ENCODE measurements at regions not wholly inside any gene's neighbourhood (a gene's known extent, or its start where the extent isn't known, plus 50 kb on each side); places are given as distances from the start of the nearest gene placed in this dataset.

GRCh38 chr5:33184367-33184766 is 256.4 kb upstream of the TARS1 start (continued):
- no peak for TF ChIP-seq ZNF518B (CRISPR knock-in tag; IDR thresholded peaks at IDR 0.05)
- no peak for TF ChIP-seq TEAD1 (CRISPR knock-in tag; IDR thresholded peaks at IDR 0.05)
- TF ChIP-seq TAL1 (IDR thresholded peaks at IDR 0.05): peak; percentile 22; the same call in 1 of the 2 replicates
- no peak for TF ChIP-seq ZNF717 (CRISPR knock-in tag; IDR thresholded peaks at IDR 0.05)
- no peak for TF ChIP-seq POLR2A (conservative IDR thresholded peaks at IDR 0.05)
- TF ChIP-seq ZNF79 (CRISPR knock-in tag; IDR thresholded peaks at IDR 0.05; ENCODE audit: low read depth): no peak
- no peak for TF ChIP-seq NCOA1 (IDR thresholded peaks at IDR 0.05; ENCODE audit: low read depth)
- no peak for TF ChIP-seq SP2 (IDR thresholded peaks at IDR 0.05; ENCODE audit: extremely low read depth, low read depth, low read length, poor library complexity, severe bottlenecking)
- TF ChIP-seq CBFA2T3 (IDR thresholded peaks at IDR 0.05): peak; percentile 70
- TF ChIP-seq, protein P1, sequence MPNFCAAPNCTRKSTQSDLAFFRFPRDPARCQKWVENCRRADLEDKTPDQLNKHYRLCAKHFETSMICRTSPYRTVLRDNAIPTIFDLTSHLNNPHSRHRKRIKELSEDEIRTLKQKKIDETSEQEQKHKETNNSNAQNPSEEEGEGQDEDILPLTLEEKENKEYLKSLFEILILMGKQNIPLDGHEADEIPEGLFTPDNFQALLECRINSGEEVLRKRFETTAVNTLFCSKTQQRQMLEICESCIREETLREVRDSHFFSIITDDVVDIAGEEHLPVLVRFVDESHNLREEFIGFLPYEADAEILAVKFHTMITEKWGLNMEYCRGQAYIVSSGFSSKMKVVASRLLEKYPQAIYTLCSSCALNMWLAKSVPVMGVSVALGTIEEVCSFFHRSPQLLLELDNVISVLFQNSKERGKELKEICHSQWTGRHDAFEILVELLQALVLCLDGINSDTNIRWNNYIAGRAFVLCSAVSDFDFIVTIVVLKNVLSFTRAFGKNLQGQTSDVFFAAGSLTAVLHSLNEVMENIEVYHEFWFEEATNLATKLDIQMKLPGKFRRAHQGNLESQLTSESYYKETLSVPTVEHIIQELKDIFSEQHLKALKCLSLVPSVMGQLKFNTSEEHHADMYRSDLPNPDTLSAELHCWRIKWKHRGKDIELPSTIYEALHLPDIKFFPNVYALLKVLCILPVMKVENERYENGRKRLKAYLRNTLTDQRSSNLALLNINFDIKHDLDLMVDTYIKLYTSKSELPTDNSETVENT (CRISPR knock-in tag; IDR thresholded peaks at IDR 0.05): no peak
- no peak for TF ChIP-seq ATF4 (CRISPR knock-in tag; IDR thresholded peaks at IDR 0.05)
- TF ChIP-seq, protein P2, sequence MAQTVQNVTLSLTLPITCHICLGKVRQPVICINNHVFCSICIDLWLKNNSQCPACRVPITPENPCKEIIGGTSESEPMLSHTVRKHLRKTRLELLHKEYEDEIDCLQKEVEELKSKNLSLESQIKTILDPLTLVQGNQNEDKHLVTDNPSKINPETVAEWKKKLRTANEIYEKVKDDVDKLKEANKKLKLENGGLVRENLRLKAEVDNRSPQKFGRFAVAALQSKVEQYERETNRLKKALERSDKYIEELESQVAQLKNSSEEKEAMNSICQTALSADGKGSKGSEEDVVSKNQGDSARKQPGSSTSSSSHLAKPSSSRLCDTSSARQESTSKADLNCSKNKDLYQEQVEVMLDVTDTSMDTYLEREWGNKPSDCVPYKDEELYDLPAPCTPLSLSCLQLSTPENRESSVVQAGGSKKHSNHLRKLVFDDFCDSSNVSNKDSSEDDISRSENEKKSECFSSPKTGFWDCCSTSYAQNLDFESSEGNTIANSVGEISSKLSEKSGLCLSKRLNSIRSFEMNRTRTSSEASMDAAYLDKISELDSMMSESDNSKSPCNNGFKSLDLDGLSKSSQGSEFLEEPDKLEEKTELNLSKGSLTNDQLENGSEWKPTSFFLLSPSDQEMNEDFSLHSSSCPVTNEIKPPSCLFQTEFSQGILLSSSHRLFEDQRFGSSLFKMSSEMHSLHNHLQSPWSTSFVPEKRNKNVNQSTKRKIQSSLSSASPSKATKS (CRISPR knock-in tag; IDR thresholded peaks at IDR 0.05): no peak
- TF ChIP-seq HCFC1 (IDR thresholded peaks at IDR 0.05; ENCODE audit: low read depth, low read length): no peak
- TF ChIP-seq MAX (CRISPR knock-in tag; IDR thresholded peaks at IDR 0.05): no peak
- no peak for TF ChIP-seq CREB1 (IDR thresholded peaks at IDR 0.05)
- TF ChIP-seq CREB1 (CRISPR knock-in tag; IDR thresholded peaks at IDR 0.05): no peak
- TF ChIP-seq, protein P3, sequence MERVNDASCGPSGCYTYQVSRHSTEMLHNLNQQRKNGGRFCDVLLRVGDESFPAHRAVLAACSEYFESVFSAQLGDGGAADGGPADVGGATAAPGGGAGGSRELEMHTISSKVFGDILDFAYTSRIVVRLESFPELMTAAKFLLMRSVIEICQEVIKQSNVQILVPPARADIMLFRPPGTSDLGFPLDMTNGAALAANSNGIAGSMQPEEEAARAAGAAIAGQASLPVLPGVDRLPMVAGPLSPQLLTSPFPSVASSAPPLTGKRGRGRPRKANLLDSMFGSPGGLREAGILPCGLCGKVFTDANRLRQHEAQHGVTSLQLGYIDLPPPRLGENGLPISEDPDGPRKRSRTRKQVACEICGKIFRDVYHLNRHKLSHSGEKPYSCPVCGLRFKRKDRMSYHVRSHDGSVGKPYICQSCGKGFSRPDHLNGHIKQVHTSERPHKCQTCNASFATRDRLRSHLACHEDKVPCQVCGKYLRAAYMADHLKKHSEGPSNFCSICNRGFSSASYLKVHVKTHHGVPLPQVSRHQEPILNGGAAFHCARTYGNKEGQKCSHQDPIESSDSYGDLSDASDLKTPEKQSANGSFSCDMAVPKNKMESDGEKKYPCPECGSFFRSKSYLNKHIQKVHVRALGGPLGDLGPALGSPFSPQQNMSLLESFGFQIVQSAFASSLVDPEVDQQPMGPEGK (CRISPR knock-in tag; IDR thresholded peaks at IDR 0.05; ENCODE audit: borderline replicate concordance): no peak
- no peak for TF ChIP-seq STAT5B (CRISPR knock-in tag; IDR thresholded peaks at IDR 0.05)
- no peak for TF ChIP-seq SMAD4 (CRISPR knock-in tag; conservative IDR thresholded peaks at IDR 0.05)
- TF ChIP-seq ARID1B (IDR thresholded peaks at IDR 0.05): no peak
